ENCODE measurements at regions not wholly inside any gene's neighbourhood (a gene's known extent, or its start where the extent isn't known, plus 50 kb on each side); places are given as distances from the start of the nearest gene placed in this dataset.

- DNase-seq, result peak; percentile 94
Observed at GRCh38 chr22:27435844-27436576, 365.5 kb downstream of the MN1 start.

- no peak for DNase-seq
Observed at GRCh38 chr22:27436591-27436990, 365.0 kb downstream of the MN1 start.

GRCh38 chr22:27437570-27437969, 364.0 kb downstream of the MN1 start:
- DNase-seq, result no peak

GRCh38 chr22:27438271-27438980, 363.1 kb downstream of the MN1 start:
- peak; percentile 86 for DNase-seq

- no peak for DNase-seq
Observed at GRCh38 chr22:27439131-27439530, 362.4 kb downstream of the MN1 start.

GRCh38 chr22:27440304-27440865, 361.2 kb downstream of the MN1 start:
- DNase-seq, result no peak

GRCh38 chr22:27441706-27442475, 359.7 kb downstream of the MN1 start:
- no peak for DNase-seq

- DNase-seq, result no peak
Observed at GRCh38 chr22:27443306-27443705, 358.2 kb downstream of the MN1 start.

GRCh38 chr22:27445881-27446280, 355.7 kb downstream of the MN1 start:
- no peak for DNase-seq

GRCh38 chr22:27447289-27447688, 354.3 kb downstream of the MN1 start:
- no peak for DNase-seq

GRCh38 chr22:27450448-27450847, 351.1 kb downstream of the MN1 start:
- DNase-seq, result no peak

GRCh38 chr22:27452245-27452644, 349.3 kb downstream of the MN1 start:
- DNase-seq, result no peak

GRCh38 chr22:27452922-27453321, 348.6 kb downstream of the MN1 start:
- no peak for DNase-seq

- no peak for DNase-seq
Observed at GRCh38 chr22:27453725-27454124, 347.8 kb downstream of the MN1 start.

GRCh38 chr22:27454807-27455450, 346.6 kb downstream of the MN1 start:
- DNase-seq, result no peak

GRCh38 chr22:27455526-27455925, 346.0 kb downstream of the MN1 start:
- DNase-seq, result no peak

- DNase-seq, result no peak
Observed at GRCh38 chr22:27456696-27457503, 344.7 kb downstream of the MN1 start.

GRCh38 chr22:27459999-27460398, 341.6 kb downstream of the MN1 start:
- DNase-seq, result no peak

- peak; percentile 61 for DNase-seq
Observed at GRCh38 chr22:27460591-27461347, 340.8 kb downstream of the MN1 start.

GRCh38 chr22:27461470-27461869, 340.1 kb downstream of the MN1 start:
- peak; percentile 76 for DNase-seq

GRCh38 chr22:27462190-27462589, 339.4 kb downstream of the MN1 start:
- DNase-seq, result peak; percentile 81

All from eye (tissue), 1 donor.